HG03135 (cell line): ENCODE measurements at regions not wholly inside any gene's neighbourhood (a gene's known extent, or its start where the extent isn't known, plus 50 kb on each side); places are given as distances from the start of the nearest gene placed in this dataset.

Source experiments
- ATAC-seq: cut with Tn5 transposase; IDR thresholded peaks from one replicate; pipeline ENCODE4 v1.9.1; 2021; ENCODE audit warnings: mild to moderate bottlenecking, moderate library complexity; ENCODE audit not compliant: unreplicated experiment

GRCh38 chr15:35757765-35758164, 211.8 kb upstream of the DPH6 start:
- ATAC-seq: no peak

GRCh38 chr15:35764661-35765519, 218.9 kb upstream of the DPH6 start:
- no peak for ATAC-seq

GRCh38 chr15:35768949-35769348, 223.0 kb upstream of the DPH6 start:
- ATAC-seq: no peak

- no peak for ATAC-seq
Observed at GRCh38 chr15:35769656-35770055, 223.7 kb upstream of the DPH6 start.

- no peak for ATAC-seq
Observed at GRCh38 chr15:35771746-35772442, 225.9 kb upstream of the DPH6 start.

- no peak for ATAC-seq
Observed at GRCh38 chr15:35774653-35775052, 228.7 kb upstream of the DPH6 start.

- no peak for ATAC-seq
Observed at GRCh38 chr15:35775471-35775870, 229.5 kb upstream of the DPH6 start.

GRCh38 chr15:35777061-35777460, 231.1 kb upstream of the DPH6 start:
- ATAC-seq: no peak

GRCh38 chr15:35783203-35783602, 237.2 kb upstream of the DPH6 start:
- ATAC-seq: no peak

GRCh38 chr15:35784745-35785144, 238.8 kb upstream of the DPH6 start:
- ATAC-seq: no peak

GRCh38 chr15:35810007-35810406, 264.0 kb upstream of the DPH6 start:
- no peak for ATAC-seq

GRCh38 chr15:35813573-35813972, 267.6 kb upstream of the DPH6 start:
- no peak for ATAC-seq

- ATAC-seq: no peak
Observed at GRCh38 chr15:35818846-35819245, 272.9 kb upstream of the DPH6 start.

GRCh38 chr15:35822153-35822552, 276.2 kb upstream of the DPH6 start:
- no peak for ATAC-seq

GRCh38 chr15:35827141-35827540, 281.2 kb upstream of the DPH6 start:
- no peak for ATAC-seq

GRCh38 chr15:35827911-35828310, 281.9 kb upstream of the DPH6 start:
- ATAC-seq: no peak

- ATAC-seq: no peak
Observed at GRCh38 chr15:35833581-35833980, 287.6 kb upstream of the DPH6 start.

- ATAC-seq: no peak
Observed at GRCh38 chr15:35834216-35834830, 288.4 kb upstream of the DPH6 start.

- ATAC-seq: no peak
Observed at GRCh38 chr15:35834866-35835265, 288.9 kb upstream of the DPH6 start.

- ATAC-seq: no peak
Observed at GRCh38 chr15:35838424-35839111, 292.6 kb upstream of the DPH6 start.

- ATAC-seq: no peak
Observed at GRCh38 chr15:35842631-35843030, 296.7 kb upstream of the DPH6 start.
